K562 (cell line): ENCODE measurements at regions not wholly inside any gene's neighbourhood (a gene's known extent, or its start where the extent isn't known, plus 50 kb on each side); places are given as distances from the start of the nearest gene placed in this dataset.

Experiments
- ATAC-seq: fragments of 200-7000 bp; cut with Tn5 transposase; 3 replicates; pipeline ENCODE4 v1.9.1; 2020; ENCODE audit warnings: moderate library complexity
- BruUV-seq: library from RNA; stranded (reverse); fragments of 400-500 nt; replicated peaks from 2 replicates; lab custom pipeline; 2021; lab: Mats Ljungman, UMichigan
- CTCF ChIA-PET: fragments of 300-600 bp; formaldehyde crosslinking; extraction: SDS; loops from one replicate; lab custom pipeline; 2021; ENCODE audit warnings: low intra/inter-chr PET ratio; lab: Yijun Ruan, JAX
- POLR2A ChIA-PET: fragments of 300-600, 350-650 bp; sonication (Branson Sonifier 250); formaldehyde crosslinking; extraction: SDS; loops from one replicate; lab custom pipeline; 2021; ENCODE audit warnings: antibody characterized with exemption, inconsistent platforms; lab: Yijun Ruan, JAX
- DNase-seq, 4 experiments: peaks; one replicate each; pipeline versions ENCODE4 v3.0.0 to v3.0.0-alpha.2; 2011 to 2018; ENCODE audit warnings: low spot score in 3 of 4, mixed read lengths in 3 of 4; ENCODE audit errors: extremely low read depth in 1 of 4
- FAIRE-seq: peaks from 2 replicates; lab custom pipeline; 2011; peaks lifted over from hg19 to GRCh38; lab: Jason Lieb, UNC
- H2AFZ ChIP-seq: 2 replicates; pipeline ENCODE4 v1.6.0; 2011; ENCODE audit warnings: low read depth, low read length, control low read depth, inconsistent platforms
- H3K27ac ChIP-seq: fragments of 200-600 bp; 3 replicates; pipeline ENCODE4 v1.8.0; 2011; ENCODE audit warnings: low read depth, mild to moderate bottlenecking, control low read depth, inconsistent platforms, low read length, moderate library complexity, mixed read lengths; ENCODE audit errors: extremely low read depth
- H3K27me3 ChIP-seq, 2 experiments: fragments of 300-600 bp in 1 of 2; 2 replicates in 1 of 2; 3 replicates in 1 of 2; pipeline versions ENCODE4 v1.6.0 to v1.8.0; 2011; ENCODE audit warnings: inconsistent platforms in 2 of 2, low read length in 2 of 2, mild to moderate bottlenecking in 1 of 2, mixed read lengths in 1 of 2, moderate library complexity in 1 of 2; ENCODE audit not compliant: control insufficient read depth in 2 of 2, insufficient read depth in 2 of 2
- H3K36me3 ChIP-seq: fragments of 300-600 bp; 3 replicates; pipeline ENCODE4 v1.8.0; 2011; ENCODE audit warnings: mild to moderate bottlenecking, low read length, inconsistent platforms; ENCODE audit not compliant: control insufficient read depth, insufficient read depth
- H3K4me1 ChIP-seq, 2 experiments: fragments of 200-600 bp in 1 of 2; replicated peaks in 1 of 2; 2 replicates in 1 of 2; 3 replicates in 1 of 2; pipeline versions ENCODE4 v1.5.1 to v1.8.0; 2011; ENCODE audit warnings: inconsistent platforms in 2 of 2, low read length in 2 of 2, mild to moderate bottlenecking in 1 of 2, mixed read lengths in 1 of 2, moderate library complexity in 1 of 2; ENCODE audit not compliant: control insufficient read depth in 2 of 2, insufficient read depth in 2 of 2
- H3K4me2 ChIP-seq: 2 replicates; pipeline ENCODE4 v1.6.1; 2011; ENCODE audit warnings: low read length, control low read depth, inconsistent platforms, mixed read lengths; ENCODE audit not compliant: insufficient read depth
- H3K4me3 ChIP-seq: fragments of 200-600 bp; sonication (generic), shearing (Covaris generic); 2 replicates; pipeline ENCODE4 v1.5.1; 2016; ENCODE audit warnings: control low read depth, inconsistent platforms
- H3K79me2 ChIP-seq: fragments of 200-600 bp; 3 replicates; pipeline ENCODE4 v1.8.0; 2011; ENCODE audit warnings: low read length, inconsistent platforms; ENCODE audit not compliant: control insufficient read depth, insufficient read depth
- H3K9ac ChIP-seq, 2 experiments: 2 replicates each; pipeline versions ENCODE4 v1.6.0 to v1.6.1; 2011; ENCODE audit warnings: low read depth in 2 of 2, low read length in 2 of 2, control low read depth in 1 of 2, inconsistent platforms in 1 of 2, mild to moderate bottlenecking in 1 of 2, mixed read lengths in 1 of 2; ENCODE audit not compliant: insufficient read depth in 1 of 2
- H3K9me1 ChIP-seq: one replicate; pipeline ENCODE4 v1.6.0; 2011; ENCODE audit warnings: inconsistent platforms, mild to moderate bottlenecking, low read length, moderate library complexity; ENCODE audit not compliant: control insufficient read depth, insufficient read depth
- H3K9me3 ChIP-seq: replicated peaks from 2 replicates; pipeline ENCODE4 v1.5.1; 2011; ENCODE audit warnings: low read depth, low read length, inconsistent platforms; ENCODE audit not compliant: control insufficient read depth, insufficient read depth
- H4K20me1 ChIP-seq: replicated peaks from 2 replicates; pipeline ENCODE4 v1.6.1; 2011; ENCODE audit warnings: low read length, inconsistent platforms, mixed read lengths; ENCODE audit not compliant: control insufficient read depth, insufficient read depth
- BACH1 ChIP-seq: fragments of 200-800 bp; sonication (Bioruptor generic); IDR thresholded peaks from 2 replicates; pipeline ENCODE4 v1.6.1; 2016; ENCODE audit warnings: missing genetic modification characterization, missing compliant biosample characterization
- CEBPB ChIP-seq: fragments of 450-650 bp; IDR thresholded peaks from 2 replicates; pipeline ENCODE4 v1.6.1; 2016; ENCODE audit warnings: missing genetic modification characterization, missing compliant biosample characterization
- CHAMP1 ChIP-seq: fragments of 450-650 bp; IDR thresholded peaks from 2 replicates; pipeline ENCODE4 v1.6.1; 2016; ENCODE audit warnings: mild to moderate bottlenecking
- CHD4 ChIP-seq: fragments of 200-600 bp; sonication (generic); IDR thresholded peaks from 3 replicates; pipeline ENCODE4 v1.6.1; 2012; ENCODE audit warnings: low read depth, mild to moderate bottlenecking, mixed read lengths, low read length, inconsistent platforms; ENCODE audit not compliant: insufficient read depth, insufficient replicate concordance, poor library complexity, severe bottlenecking
- CREB3 ChIP-seq: fragments of 450-650 bp; conservative IDR thresholded peaks from 2 replicates; pipeline ENCODE4 v1.6.1; 2016; ENCODE audit warnings: missing genetic modification characterization, low read depth, mild to moderate bottlenecking, missing compliant biosample characterization, moderate library complexity
- FOXP4 ChIP-seq: sonication (generic); formaldehyde crosslinking; IDR thresholded peaks from 2 replicates; pipeline ENCODE4 v1.8.0; 2022; ENCODE audit warnings: mild to moderate bottlenecking, missing genetic modification reagents, borderline replicate concordance
- FUS ChIP-seq: fragments of 200-400 bp; formaldehyde crosslinking; optimal IDR thresholded peaks from 2 replicates; pipeline ENCODE3; 2017; ENCODE audit warnings: low read depth, low read length
- PURB ChIP-seq: sonication (generic); formaldehyde crosslinking; IDR thresholded peaks from 2 replicates; pipeline ENCODE4 v1.9.0; 2021; ENCODE audit warnings: low read depth, mild to moderate bottlenecking, missing genetic modification reagents
- SIRT6 ChIP-seq: IDR thresholded peaks from one replicate; pipeline ENCODE4 v1.6.1; 2012; ENCODE audit warnings: low read depth, mild to moderate bottlenecking, control low read depth, inconsistent platforms, low read length, moderate library complexity
- SREBF2 ChIP-seq: sonication (generic); formaldehyde crosslinking; IDR thresholded peaks from 2 replicates; pipeline ENCODE4 v1.4.0; 2020; ENCODE audit warnings: mild to moderate bottlenecking, missing genetic modification reagents
- TCFL5 ChIP-seq: fragments of 250-450 bp; sonication (Bioruptor Pico); conservative IDR thresholded peaks from 2 replicates; pipeline ENCODE4 v1.6.1; 2021; ENCODE audit warnings: mild to moderate bottlenecking, moderate library complexity, matching md5 sums
- USF2 ChIP-seq: sonication (generic); formaldehyde crosslinking; IDR thresholded peaks from 2 replicates; pipeline ENCODE4 v1.5.0; 2020; ENCODE audit warnings: missing genetic modification reagents
- ZBTB26 ChIP-seq: fragments of 450-650 bp; formaldehyde crosslinking; IDR thresholded peaks from 2 replicates; pipeline ENCODE4 v1.4.0; 2022; ENCODE audit warnings: missing genetic modification characterization
- ZNF184 ChIP-seq: sonication (generic); formaldehyde crosslinking; IDR thresholded peaks from 2 replicates; pipeline ENCODE4 v1.5.0; 2020; ENCODE audit warnings: missing genetic modification reagents
- ZNF778 ChIP-seq: fragments of 450-650 bp; formaldehyde crosslinking; IDR thresholded peaks from 2 replicates; pipeline ENCODE4 v1.4.0; 2020; ENCODE audit warnings: mild to moderate bottlenecking, moderate library complexity
- WGBS: fragments of 100-300 bp; shearing (Covaris generic); methylation state at CpG from one replicate; pipeline ENCODE4 v1.1.6; 2016; ENCODE audit warnings: low coverage, mixed read lengths; ENCODE audit not compliant: insufficient coverage; ENCODE audit errors: missing lambda C conversion rate; 5-methylcytosine and 5-hydroxymethylcytosine counted together
- in situ Hi-C: fragments of 300-500 bp; cut with MboI; formaldehyde crosslinking; loops from 4 replicates; pipeline ENCODE4 v1.15.0; 2018; ENCODE audit warnings: inconsistent platforms, mixed read lengths
- intact Hi-C: fragments of 100-400 bp; cut with micrococcal nuclease; formaldehyde crosslinking; loops from 2 replicates; pipeline ENCODE4 v1.14.2; 2022

GRCh38 chr5:118467103-118467502 is 521.2 kb downstream of the DTWD2 start:
- no peaks in the 10 kb centered on the region for H3K9me1 ChIP-seq
- H3K9me3 ChIP-seq: no peaks in the 10 kb centered on the region
- no peak for FAIRE-seq
- ATAC-seq: no peak
- in situ Hi-C loops: no loop called here
- H3K9ac ChIP-seq: no peak overlapping the region
- no peaks in the 10 kb centered on the region for H3K27me3 ChIP-seq
- no peaks in the 10 kb centered on the region for H3K36me3 ChIP-seq
- H2AFZ ChIP-seq: no peak overlapping the region
- no peaks in the 10 kb centered on the region for H3K79me2 ChIP-seq
- H3K4me1 ChIP-seq: no peaks in the 10 kb centered on the region
- ChIA-PET POLR2A (no interaction called here), CTCF (no interaction called here)
- no TSS peak for BruUV-seq
- no peak overlapping the region for H3K27ac ChIP-seq
- DNase-seq: no peak
- intact Hi-C loops: no loop called here
- H3K4me2 ChIP-seq: no peak overlapping the region
- no peak overlapping the region for H3K4me3 ChIP-seq
- 20% methylated on average over 3 of the region's 3 CpGs for WGBS
- no peaks in the 10 kb centered on the region for H4K20me1 ChIP-seq
- TF ChIP-seq FOXP4 (CRISPR knock-in tag): no peak
- no peak for TF ChIP-seq ZNF778 (CRISPR knock-in tag)
- TF ChIP-seq CEBPB: no peak
- no peak for TF ChIP-seq CHAMP1
- no peak for TF ChIP-seq PURB (CRISPR knock-in tag)
- TF ChIP-seq BACH1 (tag): no peak
- no peak for TF ChIP-seq ZBTB26
- TF ChIP-seq FUS: no peak
- no peak for TF ChIP-seq USF2
- no peak for TF ChIP-seq CREB3 (tag)
- no peak for TF ChIP-seq SREBF2 (CRISPR knock-in tag)
- no peak for TF ChIP-seq CHD4
- no peak for TF ChIP-seq TCFL5 (CRISPR knock-in tag)
- no peak for TF ChIP-seq ZNF184
- no peak for TF ChIP-seq SIRT6
